OCI-LY7 (cell line): ENCODE measurements at regions not wholly inside any gene's neighbourhood (a gene's known extent, or its start where the extent isn't known, plus 50 kb on each side); places are given as distances from the start of the nearest gene placed in this dataset.

Experiments used
- BruUV-seq: library from RNA; stranded (reverse); fragments of 400-500 nt; replicated peaks from 2 replicates; lab custom pipeline; 2021; lab: Mats Ljungman, UMichigan
- CTCF ChIA-PET: fragments of 300-600 bp; sonication (Branson Sonifier 250); formaldehyde crosslinking; loops from one replicate; lab custom pipeline; 2022; ENCODE audit warnings: antibody characterized with exemption; ENCODE audit not compliant: unreplicated experiment; lab: Charles Lee
- POLR2A ChIA-PET: fragments of 300-600 bp; sonication (Branson Sonifier 250); formaldehyde crosslinking; loops from one replicate; lab custom pipeline; 2022; ENCODE audit warnings: antibody characterized with exemption; lab: Charles Lee
- DNase-seq: peaks from one replicate; pipeline ENCODE4 v3.0.0-alpha.2; 2015; ENCODE audit warnings: low spot score
- H2AFZ ChIP-seq: fragments of 200-600 bp; sonication (generic), shearing (Covaris generic); 2 replicates; pipeline ENCODE4 v1.6.1; 2014; ENCODE audit warnings: mild to moderate bottlenecking, antibody characterized with exemption, low read length, moderate library complexity
- H3K27ac ChIP-seq: fragments of 200-600 bp; sonication (generic); 2 replicates; pipeline ENCODE4 v1.5.1; 2014; ENCODE audit warnings: mixed run types, low read depth, mild to moderate bottlenecking, moderate library complexity, low read length, inconsistent platforms; ENCODE audit not compliant: poor library complexity, severe bottlenecking
- H3K36me3 ChIP-seq: fragments of 200-600 bp; sonication (generic); 2 replicates; pipeline ENCODE4 v1.6.1; 2014; ENCODE audit warnings: mild to moderate bottlenecking, antibody characterized with exemption, low read length, moderate library complexity, mixed read lengths; ENCODE audit not compliant: insufficient read depth
- H3K4me1 ChIP-seq: fragments of 200-600 bp; sonication (generic); 2 replicates; pipeline ENCODE4 v1.5.1; 2014; ENCODE audit warnings: mild to moderate bottlenecking, low read length; ENCODE audit not compliant: insufficient read depth, poor library complexity, severe bottlenecking
- H3K4me2 ChIP-seq: fragments of 200-600 bp; sonication (generic); 2 replicates; pipeline ENCODE4 v1.6.1; 2014; ENCODE audit warnings: mild to moderate bottlenecking, low read length
- H3K4me3 ChIP-seq: fragments of 200-600 bp; sonication (generic); 2 replicates; pipeline ENCODE4 v1.5.1; 2014; ENCODE audit warnings: mild to moderate bottlenecking, low read depth, low read length; ENCODE audit not compliant: poor library complexity, severe bottlenecking
- H3K79me2 ChIP-seq: fragments of 200-600 bp; sonication (generic); 2 replicates; pipeline ENCODE4 v1.6.1; 2016; ENCODE audit warnings: low read depth, mild to moderate bottlenecking, low read length, moderate library complexity, mixed read lengths; ENCODE audit not compliant: insufficient read depth
- H3K9me2 ChIP-seq: fragments of 200-600 bp; sonication (generic); 2 replicates; pipeline ENCODE4 v1.6.1; 2016; ENCODE audit warnings: mild to moderate bottlenecking, low read length, mixed read lengths; ENCODE audit not compliant: insufficient read depth
- H3K9me3 ChIP-seq: fragments of 200-600 bp; sonication (generic); 2 replicates; pipeline ENCODE4 v1.6.1; 2014; ENCODE audit warnings: mild to moderate bottlenecking, mixed run types, low read length, mixed read lengths
- H4K20me1 ChIP-seq: fragments of 200-600 bp; sonication (generic); 2 replicates; pipeline ENCODE4 v1.6.1; 2014; ENCODE audit warnings: mild to moderate bottlenecking, antibody characterized with exemption, low read length, moderate library complexity, mixed read lengths; ENCODE audit not compliant: insufficient read depth
- CTCF ChIP-seq: fragments of 200-600 bp; sonication (generic); conservative IDR thresholded peaks from 2 replicates; pipeline ENCODE4 v1.5.1; 2014; ENCODE audit warnings: mild to moderate bottlenecking, antibody characterized with exemption, low read length, moderate library complexity, mixed read lengths
- EZH2phosphoT487 ChIP-seq: fragments of 200-600 bp; sonication (generic); IDR thresholded peaks from 2 replicates; pipeline ENCODE4 v1.6.1; 2018; ENCODE audit warnings: low read depth, borderline replicate concordance, mild to moderate bottlenecking, mixed run types, antibody characterized with exemption, low read length, moderate library complexity, mixed read lengths
- intact Hi-C: fragments of 100-400 bp; cut with micrococcal nuclease; formaldehyde crosslinking; loops from one replicate; pipeline ENCODE4 v1.10.0; 2022; ENCODE audit not compliant: unreplicated experiment

GRCh38 chrX:15143825-15144121 lies 126.1 kb downstream of the ASB9 start:
- Histone ChIP-seq H3K36me3 (no peaks in the 10 kb centered on the region), H3K4me2 (no peak overlapping the region), H3K4me3 (no peak overlapping the region), H3K9me2 (no peaks in the 10 kb centered on the region), H3K4me1 (no peaks in the 10 kb centered on the region), H3K79me2 (no peaks in the 10 kb centered on the region), H3K27ac (no peak overlapping the region), H3K9me3 (no peaks in the 10 kb centered on the region), H4K20me1 (no peaks in the 10 kb centered on the region), H2AFZ (no peak overlapping the region)
- ChIA-PET POLR2A (no interaction called here), CTCF (no interaction called here)
- DNase-seq = no peak
- BruUV-seq = no TSS peak
- TF ChIP-seq EZH2phosphoT487 = no peak
- no peak for TF ChIP-seq CTCF
- intact Hi-C loops = loop anchor here (1.0 to 10.0 kb wide), 2 partner anchors 1048 to 1109 kb away; no protein-coding TSS in a partner anchor

GRCh38 chrX:15143050-15143824 lies 126.6 kb downstream of the ASB9 start:
- H3K9me3 ChIP-seq = no peaks in the 10 kb centered on the region
- no peaks in the 10 kb centered on the region for H3K4me1 ChIP-seq
- no peaks in the 10 kb centered on the region for H4K20me1 ChIP-seq
- no peaks in the 10 kb centered on the region for H3K9me2 ChIP-seq
- H3K27ac ChIP-seq = no peak overlapping the region
- CTCF ChIA-PET = interaction anchor here (0.6 kb wide), 1 partner anchor 448 kb away, joined by 3 read pairs; no protein-coding TSS in a partner anchor
- H3K4me2 ChIP-seq = no peak overlapping the region
- intact Hi-C loops = loop anchor here (1.0 to 10.0 kb wide), 2 partner anchors 1048 to 1108 kb away; no protein-coding TSS in a partner anchor
- POLR2A ChIA-PET = no interaction called here
- H3K79me2 ChIP-seq = no peaks in the 10 kb centered on the region
- peak; percentile 46 for DNase-seq
- no TSS peak for BruUV-seq
- no peak overlapping the region for H3K4me3 ChIP-seq
- no peak overlapping the region for H2AFZ ChIP-seq
- no peaks in the 10 kb centered on the region for H3K36me3 ChIP-seq
- TF ChIP-seq EZH2phosphoT487 (no peak), CTCF (peak; percentile 85)

- no TSS peak for BruUV-seq
- ChIA-PET CTCF (no interaction called here), POLR2A (no interaction called here)
- intact Hi-C loops = loop anchor here (10.0 kb wide), 1 partner anchor 1107 kb away; no protein-coding TSS in a partner anchor
- Histone ChIP-seq H2AFZ (no peak overlapping the region), H3K9me2 (no peaks in the 10 kb centered on the region), H3K4me1 (no peaks in the 10 kb centered on the region), H3K27ac (no peak overlapping the region), H4K20me1 (no peaks in the 10 kb centered on the region), H3K9me3 (no peaks in the 10 kb centered on the region), H3K36me3 (no peaks in the 10 kb centered on the region), H3K79me2 (no peaks in the 10 kb centered on the region), H3K4me2 (no peak overlapping the region), H3K4me3 (no peak overlapping the region)
- no peak for DNase-seq
- TF ChIP-seq CTCF (no peak), EZH2phosphoT487 (no peak)
These were observed 127.7 kb downstream of the ASB9 start for GRCh38 chrX:15142084-15142715.
